OCI-LY7 (cell line): ENCODE measurements at regions not wholly inside any gene's neighbourhood (a gene's known extent, or its start where the extent isn't known, plus 50 kb on each side); places are given as distances from the start of the nearest gene placed in this dataset.

Experiments
- CTCF ChIP-seq: fragments of 200-600 bp; sonication (generic); conservative IDR thresholded peaks from 2 replicates; pipeline ENCODE4 v1.5.1; 2014; ENCODE audit warnings: mild to moderate bottlenecking, antibody characterized with exemption, low read length, moderate library complexity, mixed read lengths
- EZH2phosphoT487 ChIP-seq: fragments of 200-600 bp; sonication (generic); IDR thresholded peaks from 2 replicates; pipeline ENCODE4 v1.6.1; 2018; ENCODE audit warnings: low read depth, borderline replicate concordance, mild to moderate bottlenecking, mixed run types, antibody characterized with exemption, low read length, moderate library complexity, mixed read lengths

- TF ChIP-seq CTCF (no peak), EZH2phosphoT487 (no peak)
Measured at GRCh38 chr13:50444726-50445125, 398.8 kb downstream of the DLEU7 start.
